Fibroblast of lung (primary cell): ENCODE measurements at regions not wholly inside any gene's neighbourhood (a gene's known extent, or its start where the extent isn't known, plus 50 kb on each side); places are given as distances from the start of the nearest gene placed in this dataset.
"Not testable (repeated sequence)": the region's sequence is repeated elsewhere in the genome, so short reads cannot be mapped to it uniquely, and the experiment has no call there.

ENCODE experiments used
- DNase-seq, 2 donors: peaks; one replicate each; pipeline versions ENCODE4 v3.0.0 to v3.0.0-alpha.2; 2010; ENCODE audit warnings: low read depth in 2 of 2
- H2AFZ ChIP-seq: 2 replicates; pipeline ENCODE4 v1.5.1; 2012; ENCODE audit warnings: low read length, control low read depth, inconsistent platforms
- H3K27ac ChIP-seq: 2 replicates; pipeline ENCODE4 v1.5.1; 2011; ENCODE audit warnings: low read length, control low read depth; ENCODE audit not compliant: insufficient read depth
- H3K27me3 ChIP-seq: 2 replicates; pipeline ENCODE4 v1.5.1; 2011; ENCODE audit warnings: mild to moderate bottlenecking, low read length; ENCODE audit not compliant: control insufficient read depth, insufficient read depth
- H3K36me3 ChIP-seq: 2 replicates; pipeline ENCODE4 v1.5.1; 2011; ENCODE audit warnings: low read length; ENCODE audit not compliant: control insufficient read depth, insufficient read depth
- H3K4me1 ChIP-seq: 2 replicates; pipeline ENCODE4 v1.5.1; 2011; ENCODE audit warnings: low read length; ENCODE audit not compliant: control insufficient read depth, insufficient read depth; ENCODE audit errors: extremely low read depth
- H3K4me2 ChIP-seq: 2 replicates; pipeline ENCODE4 v1.5.1; 2011; ENCODE audit warnings: low read length, control low read depth; ENCODE audit not compliant: insufficient read depth; ENCODE audit errors: extremely low read depth
- H3K4me3 ChIP-seq, 4 experiments: fragments of 200-600 bp in 1 of 4; sonication (generic) in 1 of 4; replicated peaks in 1 of 4; 2 replicates each; pipeline ENCODE4 v1.5.1; 2011 to 2016; ENCODE audit warnings: low read length in 4 of 4, low read depth in 3 of 4, mild to moderate bottlenecking in 3 of 4, control low read depth in 2 of 4, inconsistent platforms in 1 of 4, mixed read lengths in 1 of 4; ENCODE audit not compliant: insufficient read depth in 1 of 4; ENCODE audit errors: control extremely low read depth in 1 of 4
- H3K79me2 ChIP-seq: 2 replicates; pipeline ENCODE4 v1.5.1; 2012; ENCODE audit warnings: mild to moderate bottlenecking, low read length, inconsistent platforms; ENCODE audit not compliant: control insufficient read depth, insufficient read depth
- H3K9ac ChIP-seq: 2 replicates; pipeline ENCODE4 v1.5.1; 2011; ENCODE audit warnings: mild to moderate bottlenecking, low read length, control low read depth; ENCODE audit not compliant: insufficient read depth
- H3K9me3 ChIP-seq: 2 replicates; pipeline ENCODE4 v1.5.1; 2012; ENCODE audit warnings: low read depth, low read length; ENCODE audit not compliant: control insufficient read depth, insufficient read depth
- H4K20me1 ChIP-seq: 2 replicates; pipeline ENCODE4 v1.5.1; 2011; ENCODE audit warnings: low read length; ENCODE audit not compliant: control insufficient read depth, insufficient read depth; ENCODE audit errors: extremely low read depth
- EZH2 ChIP-seq: IDR thresholded peaks from 2 replicates; pipeline ENCODE4 v1.5.1; 2012; ENCODE audit warnings: low read length, control low read depth, mild to moderate bottlenecking; ENCODE audit errors: missing control alignments
- TF ChIP-seq, protein P1 (sequence below), 2 donors: IDR thresholded peaks in 1 of 2; conservative IDR thresholded peaks in 1 of 2; 1 replicate in 1 of 2; 2 replicates in 1 of 2; pipeline ENCODE4 v1.5.1; 2011 to 2012; ENCODE audit warnings: low read length in 2 of 2, control low read depth in 1 of 2, inconsistent platforms in 1 of 2, low read depth in 1 of 2, mild to moderate bottlenecking in 1 of 2

GRCh38 chrX:140431521-140431920 lies 73.3 kb downstream of the SOX3 start:
- no peak for TF ChIP-seq EZH2
- TF ChIP-seq, protein P1, sequence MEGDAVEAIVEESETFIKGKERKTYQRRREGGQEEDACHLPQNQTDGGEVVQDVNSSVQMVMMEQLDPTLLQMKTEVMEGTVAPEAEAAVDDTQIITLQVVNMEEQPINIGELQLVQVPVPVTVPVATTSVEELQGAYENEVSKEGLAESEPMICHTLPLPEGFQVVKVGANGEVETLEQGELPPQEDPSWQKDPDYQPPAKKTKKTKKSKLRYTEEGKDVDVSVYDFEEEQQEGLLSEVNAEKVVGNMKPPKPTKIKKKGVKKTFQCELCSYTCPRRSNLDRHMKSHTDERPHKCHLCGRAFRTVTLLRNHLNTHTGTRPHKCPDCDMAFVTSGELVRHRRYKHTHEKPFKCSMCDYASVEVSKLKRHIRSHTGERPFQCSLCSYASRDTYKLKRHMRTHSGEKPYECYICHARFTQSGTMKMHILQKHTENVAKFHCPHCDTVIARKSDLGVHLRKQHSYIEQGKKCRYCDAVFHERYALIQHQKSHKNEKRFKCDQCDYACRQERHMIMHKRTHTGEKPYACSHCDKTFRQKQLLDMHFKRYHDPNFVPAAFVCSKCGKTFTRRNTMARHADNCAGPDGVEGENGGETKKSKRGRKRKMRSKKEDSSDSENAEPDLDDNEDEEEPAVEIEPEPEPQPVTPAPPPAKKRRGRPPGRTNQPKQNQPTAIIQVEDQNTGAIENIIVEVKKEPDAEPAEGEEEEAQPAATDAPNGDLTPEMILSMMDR (conservative IDR thresholded peaks at IDR 0.05 in 1 of 2, IDR thresholded peaks at IDR 0.05 in 1 of 2; ENCODE audit: low read depth in 1 of 2, low read length in 2 of 2) = no peak
- peak; percentile 6 to 74 for DNase-seq

GRCh38 chrX:140425712-140426395 lies 79.0 kb downstream of the SOX3 start:
- Histone ChIP-seq H3K9ac (no peak overlapping the region), H3K27ac (no peak overlapping the region), H3K4me2 (no peak overlapping the region), H3K4me1 (no peaks in the 10 kb centered on the region), H3K79me2 (no peaks in the 10 kb centered on the region), H4K20me1 (no peaks in the 10 kb centered on the region), H3K27me3 (no peaks in the 10 kb centered on the region), H2AFZ (no peak overlapping the region), H3K9me3 (no peaks in the 10 kb centered on the region), H3K36me3 (no peaks in the 10 kb centered on the region), H3K4me3 (no peak overlapping the region)
- DNase-seq = peak in 1 of 2 donors; percentile 40
- TF ChIP-seq, protein P1 (conservative IDR thresholded peaks at IDR 0.05 in 1 of 2, IDR thresholded peaks at IDR 0.05 in 1 of 2; ENCODE audit: low read depth in 1 of 2, low read length in 2 of 2) = no peak
- TF ChIP-seq EZH2 = no peak

More at GRCh38 chrX:140431521-140431920, 73.3 kb downstream of the SOX3 start:
- no peak overlapping the region for H3K27ac ChIP-seq
- H3K36me3 ChIP-seq = no peaks in the 10 kb centered on the region
- H3K4me1 ChIP-seq = no peaks in the 10 kb centered on the region
- no peak overlapping the region for H3K9ac ChIP-seq
- no peaks in the 10 kb centered on the region for H3K9me3 ChIP-seq
- no peaks in the 10 kb centered on the region for H3K27me3 ChIP-seq
- H3K79me2 ChIP-seq = no peaks in the 10 kb centered on the region
- no peak overlapping the region for H2AFZ ChIP-seq
- no peak overlapping the region for H3K4me2 ChIP-seq
- no peak overlapping the region for H3K4me3 ChIP-seq
- no peaks in the 10 kb centered on the region for H4K20me1 ChIP-seq

DNA sequence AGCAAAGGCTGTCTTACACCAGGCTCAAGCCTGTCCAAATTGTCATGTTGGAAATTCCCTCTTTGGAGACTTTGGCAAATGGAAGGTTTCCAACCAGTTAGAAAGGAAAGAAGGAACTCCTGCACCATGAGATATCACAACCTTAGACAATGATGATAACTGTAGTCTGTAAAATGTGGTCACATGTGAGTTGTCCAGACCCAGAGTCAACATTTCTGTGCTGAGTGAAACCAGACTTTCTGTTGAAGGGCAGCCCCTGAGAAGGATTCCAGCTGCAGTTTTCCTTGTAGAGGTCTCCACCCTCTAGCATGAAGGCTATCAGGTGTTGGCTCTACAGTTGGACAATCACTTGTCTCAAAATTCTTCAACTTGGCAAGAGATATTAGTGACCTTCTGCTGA lies 82.4 kb downstream of the SOX3 start:
- Histone ChIP-seq H3K79me2 (no peaks in the 10 kb centered on the region), H3K4me3 (no peak overlapping the region), H3K36me3 (no peaks in the 10 kb centered on the region), H4K20me1 (no peaks in the 10 kb centered on the region), H3K9me3 (no peaks in the 10 kb centered on the region), H3K4me1 (no peaks in the 10 kb centered on the region), H3K27ac (no peak overlapping the region), H3K9ac (no peak overlapping the region), H2AFZ (no peak overlapping the region), H3K27me3 (no peaks in the 10 kb centered on the region), H3K4me2 (no peak overlapping the region)
- DNase-seq = no peak
- TF ChIP-seq, protein P1 (conservative IDR thresholded peaks at IDR 0.05 in 1 of 2, IDR thresholded peaks at IDR 0.05 in 1 of 2; ENCODE audit: low read depth in 1 of 2, low read length in 2 of 2) = no peak
- TF ChIP-seq EZH2 = no peak

GRCh38 chrX:140402131-140402530 lies 102.7 kb downstream of the SOX3 start:
- H3K27ac ChIP-seq, H3K79me2 ChIP-seq, H3K9me3 ChIP-seq: not testable (repeated sequence)

DNA sequence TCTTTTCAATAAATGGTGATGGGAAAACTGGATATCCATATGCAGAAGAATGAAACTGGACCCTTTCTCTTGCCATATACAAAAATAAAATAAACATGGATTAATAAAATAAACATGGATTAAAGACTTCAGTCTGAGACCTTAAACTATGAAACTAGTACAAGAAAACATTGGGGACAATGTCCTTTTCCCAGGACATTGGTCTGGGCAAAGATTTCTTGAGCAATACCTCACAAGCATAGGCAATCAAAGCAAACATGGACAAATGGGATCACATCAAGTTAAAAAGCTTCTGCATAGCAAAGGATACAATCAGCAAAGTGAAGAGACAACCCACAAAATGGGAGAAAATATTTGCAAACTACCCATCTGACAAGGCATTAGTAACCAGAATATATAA lies 108.5 kb downstream of the SOX3 start:
- not testable (repeated sequence) for H2AFZ ChIP-seq, H3K9me3 ChIP-seq, H4K20me1 ChIP-seq, H3K4me3 ChIP-seq, H3K9ac ChIP-seq, H3K36me3 ChIP-seq, H3K4me1 ChIP-seq, H3K79me2 ChIP-seq, H3K27ac ChIP-seq, DNase-seq, H3K4me2 ChIP-seq, H3K27me3 ChIP-seq

More at GRCh38 chrX:140402131-140402530, 102.7 kb downstream of the SOX3 start:
- H3K27me3 ChIP-seq, H3K4me3 ChIP-seq, H3K9ac ChIP-seq, H2AFZ ChIP-seq, H4K20me1 ChIP-seq, H3K36me3 ChIP-seq, DNase-seq, H3K4me1 ChIP-seq, H3K4me2 ChIP-seq: not testable (repeated sequence)
